IMR-90 (cell line): ENCODE measurements at regions not wholly inside any gene's neighbourhood (a gene's known extent, or its start where the extent isn't known, plus 50 kb on each side); places are given as distances from the start of the nearest gene placed in this dataset.

ENCODE experiments used
- ATAC-seq: fragments of 200-7000 bp; cut with Tn5 transposase; 2 replicates; pipeline ENCODE4 v1.9.1; 2020; ENCODE audit warnings: low read depth, mild to moderate bottlenecking, moderate library complexity
- BruUV-seq: library from RNA; stranded (reverse); fragments of 400-500 nt; replicated peaks from 2 replicates; lab custom pipeline; 2021; lab: Mats Ljungman, UMichigan
- CTCF ChIA-PET: fragments of 300-600 bp; formaldehyde crosslinking; extraction: SDS; loops from one replicate; lab custom pipeline; 2021; ENCODE audit warnings: antibody characterized with exemption; lab: Yijun Ruan, JAX
- POLR2A ChIA-PET: fragments of 300-600 bp; sonication (Branson Sonifier 250); formaldehyde crosslinking; loops from one replicate; lab custom pipeline; 2022; ENCODE audit warnings: antibody characterized with exemption; ENCODE audit not compliant: unreplicated experiment; lab: Charles Lee
- DNase-seq: peaks from one replicate; pipeline ENCODE4 v3.0.0; 2013
- H2AFZ ChIP-seq: replicated peaks from 2 replicates; pipeline ENCODE3; 2013; ENCODE audit warnings: low read length, mild to moderate bottlenecking; ENCODE audit not compliant: poor library complexity
- H2AK5ac ChIP-seq: 2 replicates; pipeline ENCODE4 v1.6.1; 2013; ENCODE audit warnings: low read depth, low read length, inconsistent platforms
- H2AK9ac ChIP-seq: replicated peaks from 2 replicates; pipeline ENCODE3; 2013; ENCODE audit warnings: mild to moderate bottlenecking, low read depth, low read length, moderate library complexity; ENCODE audit not compliant: poor library complexity
- H2BK120ac ChIP-seq: 2 replicates; pipeline ENCODE4 v1.6.1; 2013; ENCODE audit warnings: low read depth, low read length, inconsistent platforms
- H2BK15ac ChIP-seq: 3 replicates; pipeline ENCODE4 v1.6.1; 2013; ENCODE audit warnings: low read depth, low read length, inconsistent platforms
- H2BK20ac ChIP-seq: 2 replicates; pipeline ENCODE4 v1.6.1; 2013; ENCODE audit warnings: low read depth, mild to moderate bottlenecking, inconsistent platforms, low read length, moderate library complexity
- H2BK5ac ChIP-seq: 2 replicates; pipeline ENCODE4 v1.6.1; 2013; ENCODE audit warnings: mild to moderate bottlenecking, low read depth, low read length, inconsistent platforms; ENCODE audit not compliant: poor library complexity, severe bottlenecking
- H3K14ac ChIP-seq: replicated peaks from 2 replicates; pipeline ENCODE4 v1.6.1; 2013; ENCODE audit warnings: low read depth, low read length, inconsistent platforms
- H3K18ac ChIP-seq: 2 replicates; pipeline ENCODE4 v1.6.1; 2013; ENCODE audit warnings: low read depth, low read length, control low read depth
- H3K23ac ChIP-seq: 2 replicates; pipeline ENCODE4 v1.6.1; 2013; ENCODE audit warnings: low read depth, low read length, inconsistent platforms
- H3K27ac ChIP-seq: 2 replicates; pipeline ENCODE4 v1.5.1; 2013; ENCODE audit warnings: mild to moderate bottlenecking, control low read depth, low read length; ENCODE audit not compliant: insufficient read depth
- H3K27me3 ChIP-seq: 2 replicates; pipeline ENCODE4 v1.6.1; 2013; ENCODE audit warnings: low read length; ENCODE audit not compliant: control insufficient read depth, insufficient read depth
- H3K36me3 ChIP-seq: 2 replicates; pipeline ENCODE4 v1.6.1; 2013; ENCODE audit warnings: low read length, mixed read lengths; ENCODE audit not compliant: control insufficient read depth, insufficient read depth
- H3K4ac ChIP-seq: 2 replicates; pipeline ENCODE4 v1.6.1; 2013; ENCODE audit warnings: low read depth, low read length, inconsistent platforms
- H3K4me1 ChIP-seq: 2 replicates; pipeline ENCODE4 v1.6.1; 2013; ENCODE audit warnings: low read length, mixed read lengths; ENCODE audit not compliant: control insufficient read depth, insufficient read depth
- H3K4me2 ChIP-seq: 2 replicates; pipeline ENCODE4 v1.6.1; 2013; ENCODE audit warnings: low read depth, mild to moderate bottlenecking, control low read depth, low read length, moderate library complexity
- H3K4me3 ChIP-seq: 2 replicates; pipeline ENCODE4 v1.5.1; 2013; ENCODE audit warnings: low read depth, mild to moderate bottlenecking, control low read depth, low read length, moderate library complexity; ENCODE audit not compliant: insufficient read depth
- H3K56ac ChIP-seq: 2 replicates; pipeline ENCODE4 v1.6.1; 2013; ENCODE audit warnings: low read length, inconsistent platforms; ENCODE audit not compliant: insufficient read depth; ENCODE audit errors: extremely low read depth
- H3K79me1 ChIP-seq, 2 experiments: 2 replicates each; pipeline ENCODE4 v1.6.1; 2013; ENCODE audit warnings: low read length in 2 of 2, inconsistent platforms in 1 of 2, low read depth in 1 of 2
- H3K9ac ChIP-seq: 2 replicates; pipeline ENCODE4 v1.6.1; 2013; ENCODE audit warnings: low read depth, low read length, control low read depth
- H3K9me1 ChIP-seq: 2 replicates; pipeline ENCODE4 v1.6.1; 2013; ENCODE audit warnings: low read length, inconsistent platforms; ENCODE audit not compliant: insufficient read depth
- H3K9me3 ChIP-seq: 2 replicates; pipeline ENCODE4 v1.6.1; 2013; ENCODE audit warnings: low read length; ENCODE audit not compliant: control insufficient read depth, insufficient read depth
- H4K20me1 ChIP-seq: 2 replicates; pipeline ENCODE4 v1.6.1; 2013; ENCODE audit warnings: low read length, inconsistent platforms; ENCODE audit not compliant: insufficient read depth
- H4K5ac ChIP-seq: 2 replicates; pipeline ENCODE4 v1.6.1; 2013; ENCODE audit warnings: mild to moderate bottlenecking, low read depth, low read length, control low read depth
- H4K8ac ChIP-seq, 2 experiments: 2 replicates each; pipeline ENCODE4 v1.6.1; 2013; ENCODE audit warnings: low read depth in 2 of 2, low read length in 2 of 2, control low read depth in 1 of 2, inconsistent platforms in 1 of 2
- H4K91ac ChIP-seq: 2 replicates; pipeline ENCODE4 v1.6.1; 2013; ENCODE audit warnings: low read depth, low read length, inconsistent platforms; ENCODE audit not compliant: insufficient read depth
- BHLHE40 ChIP-seq: fragments of 150-350 bp; IDR thresholded peaks from 2 replicates; pipeline ENCODE4 v1.6.1; 2016; ENCODE audit warnings: mild to moderate bottlenecking, low read depth, low read length
- CEBPB ChIP-seq: IDR thresholded peaks from 2 replicates; pipeline ENCODE4 v1.6.1; 2012; ENCODE audit warnings: low read depth, low read length, improper control_type of control experiment
- CHD1 ChIP-seq: IDR thresholded peaks from 2 replicates; pipeline ENCODE4 v1.6.1; 2012; ENCODE audit warnings: low read depth, low read length, improper control_type of control experiment
- CTCF ChIP-seq: conservative IDR thresholded peaks from 2 replicates; pipeline ENCODE4 v1.5.1; 2012; ENCODE audit warnings: mild to moderate bottlenecking, low read depth, low read length, improper control_type of control experiment
- ELK1 ChIP-seq: fragments of 150-350 bp; IDR thresholded peaks from 2 replicates; pipeline ENCODE4 v1.6.1; 2016; ENCODE audit warnings: low read depth, mild to moderate bottlenecking, low read length, moderate library complexity, borderline replicate concordance
- FOS ChIP-seq: fragments of 150-350 bp; IDR thresholded peaks from 2 replicates; pipeline ENCODE4 v1.6.1; 2016; ENCODE audit warnings: low read depth, low read length
- MAFK ChIP-seq: IDR thresholded peaks from 2 replicates; pipeline ENCODE4 v1.6.1; 2012; ENCODE audit warnings: low read depth, low read length, improper control_type of control experiment
- MAZ ChIP-seq: IDR thresholded peaks from 2 replicates; pipeline ENCODE4 v1.6.1; 2012; ENCODE audit warnings: low read depth, mild to moderate bottlenecking, low read length, improper control_type of control experiment, moderate library complexity, borderline replicate concordance
- MXI1 ChIP-seq: IDR thresholded peaks from 2 replicates; pipeline ENCODE4 v1.6.1; 2012; ENCODE audit warnings: low read depth, mild to moderate bottlenecking, low read length, moderate library complexity, borderline replicate concordance
- NFE2L2 ChIP-seq: fragments of 150-350 bp; IDR thresholded peaks from 2 replicates; pipeline ENCODE4 v1.6.1; 2016; ENCODE audit warnings: low read depth, mild to moderate bottlenecking, low read length
- POLR2A ChIP-seq: IDR thresholded peaks from 2 replicates; pipeline ENCODE4 v1.6.1; 2012; ENCODE audit warnings: mild to moderate bottlenecking, low read depth, low read length
- RAD21 ChIP-seq: IDR thresholded peaks from 2 replicates; pipeline ENCODE4 v1.6.1; 2012; ENCODE audit warnings: low read length, improper control_type of control experiment
- RCOR1 ChIP-seq: IDR thresholded peaks from 2 replicates; pipeline ENCODE4 v1.6.1; 2012; ENCODE audit warnings: mild to moderate bottlenecking, low read length, improper control_type of control experiment; ENCODE audit not compliant: insufficient replicate concordance
- RFX5 ChIP-seq: IDR thresholded peaks from 2 replicates; pipeline ENCODE4 v1.8.0; 2012; ENCODE audit warnings: low read depth, mild to moderate bottlenecking, low read length, moderate library complexity
- SMC3 ChIP-seq: fragments of 150-350 bp; IDR thresholded peaks from 2 replicates; pipeline ENCODE4 v1.6.1; 2016; ENCODE audit warnings: low read depth, mild to moderate bottlenecking, antibody characterized with exemption, low read length, moderate library complexity
- USF2 ChIP-seq: fragments of 150-350 bp; IDR thresholded peaks from 2 replicates; pipeline ENCODE4 v1.6.1; 2017; ENCODE audit warnings: mild to moderate bottlenecking, antibody characterized with exemption, low read length, low read depth
- WGBS, 2 experiments: methylation state at CpG; one replicate each; pipeline versions ENCODE4 v1.1.5 to v1.1.7; 2013; ENCODE audit warnings: missing lambda C conversion rate in 2 of 2; ENCODE audit not compliant: insufficient read length in 1 of 2; ENCODE audit errors: extremely low coverage in 2 of 2; 5-methylcytosine and 5-hydroxymethylcytosine counted together
- dilution Hi-C: fragments of 300-500 bp; cut with HindIII; formaldehyde crosslinking; loops from one replicate; pipeline ENCODE4 v1.14.3; 2018; ENCODE audit warnings: low sequenced_read_pairs; ENCODE audit not compliant: unreplicated experiment
- in situ Hi-C: fragments of 300-500 bp; cut with MboI; formaldehyde crosslinking; loops from 3 replicates; pipeline ENCODE4 v1.14.3; 2019; ENCODE audit warnings: low sequenced_read_pairs, inconsistent platforms, mixed read lengths
- intact Hi-C: fragments of 100-400 bp; cut with micrococcal nuclease; formaldehyde crosslinking; loops from 2 replicates; pipeline ENCODE4 v1.10.0; 2022

- no peak overlapping the region for H3K9ac ChIP-seq
- TF ChIP-seq SMC3 (no peak), CHD1 (no peak), ELK1 (no peak), MAFK (no peak), MXI1 (no peak), POLR2A (no peak), RCOR1 (no peak), RAD21 (no peak), CTCF (no peak), NFE2L2 (no peak), MAZ (no peak), USF2 (no peak), FOS (no peak), RFX5 (no peak), CEBPB (no peak), BHLHE40 (no peak)
- BruUV-seq: no TSS peak
Measured at GRCh38 chrX:134074151-134074550, 88.8 kb upstream of the GPC3 start.

More at GRCh38 chrX:134074151-134074550, 88.8 kb upstream of the GPC3 start:
- H2AFZ ChIP-seq: no peak overlapping the region
- intact Hi-C loops (no loop called here), in situ Hi-C loops (no loop called here), dilution Hi-C loops (no loop called here)
- no peaks in the 10 kb centered on the region for H3K36me3 ChIP-seq
- H3K9me3 ChIP-seq: peaks cover 7% of the 10 kb centered on the region
- H2BK20ac ChIP-seq: no peak overlapping the region
- H3K79me1 ChIP-seq: no peaks in the 10 kb centered on the region
- no peak overlapping the region for H2BK5ac ChIP-seq
- WGBS, 2 experiments: 60% methylated on average over 1 of the region's 3 CpGs; no CpG with 5 or more reads in 1 of the 2 experiments
- DNase-seq: no peak
- no peak overlapping the region for H2AK9ac ChIP-seq
- H3K18ac ChIP-seq: no peak overlapping the region
- ChIA-PET POLR2A (no interaction called here), CTCF (no interaction called here)
- no peak overlapping the region for H3K56ac ChIP-seq
- no peak overlapping the region for H2BK120ac ChIP-seq
- no peak overlapping the region for H3K14ac ChIP-seq
- no peaks in the 10 kb centered on the region for H3K4me1 ChIP-seq
- no peak overlapping the region for H2AK5ac ChIP-seq
- no peak overlapping the region for H3K27ac ChIP-seq
- H3K27me3 ChIP-seq: no peaks in the 10 kb centered on the region
- H4K20me1 ChIP-seq: no peaks in the 10 kb centered on the region
- H3K23ac ChIP-seq: no peak overlapping the region
- no peak overlapping the region for H4K5ac ChIP-seq
- ATAC-seq: no peak
- no peak overlapping the region for H3K4ac ChIP-seq
- H4K91ac ChIP-seq: no peak overlapping the region
- no peaks in the 10 kb centered on the region for H3K9me1 ChIP-seq
- no peak overlapping the region for H3K4me2 ChIP-seq
- H4K8ac ChIP-seq: no peak overlapping the region
- H2BK15ac ChIP-seq: no peak overlapping the region
- H3K4me3 ChIP-seq: no peak overlapping the region
